ENCODE measurements at regions not wholly inside any gene's neighbourhood (a gene's known extent, or its start where the extent isn't known, plus 50 kb on each side); places are given as distances from the start of the nearest gene placed in this dataset.

GRCh38 chr13:42728507-42729180, 52.7 kb upstream of the FAM216B start:
- TF ChIP-seq MAX (IDR thresholded peaks at IDR 0.05) = no peak
- TF ChIP-seq ZBTB7A (IDR thresholded peaks at IDR 0.05; ENCODE audit: low read depth) = no peak
- no peak for TF ChIP-seq YY1 (IDR thresholded peaks at IDR 0.05; ENCODE audit: low read depth)
- TF ChIP-seq CREB1 (IDR thresholded peaks at IDR 0.05; ENCODE audit: low read depth) = no peak
- TF ChIP-seq TEAD4 (IDR thresholded peaks at IDR 0.05) = no peak
- no peak for TF ChIP-seq TAF1 (IDR thresholded peaks at IDR 0.05; ENCODE audit: low read depth)

GRCh38 chr13:42729857-42730402, 51.5 kb upstream of the FAM216B start:
- no peak for TF ChIP-seq YY1 (IDR thresholded peaks at IDR 0.05; ENCODE audit: low read depth)
- no peak for TF ChIP-seq EGR1 (IDR thresholded peaks at IDR 0.05)
- TF ChIP-seq RAD21 (IDR thresholded peaks at IDR 0.05; ENCODE audit: low read depth) = no peak
- TF ChIP-seq TCF12 (IDR thresholded peaks at IDR 0.05; ENCODE audit: low read depth) = no peak
- TF ChIP-seq TAF1 (IDR thresholded peaks at IDR 0.05; ENCODE audit: low read depth) = no peak
- TF ChIP-seq MAX (IDR thresholded peaks at IDR 0.05) = no peak
- no peak for TF ChIP-seq FOXM1 (IDR thresholded peaks at IDR 0.05; ENCODE audit: borderline replicate concordance, low read depth)
- no peak for TF ChIP-seq CEBPB (IDR thresholded peaks at IDR 0.05)
- TF ChIP-seq EP300 (IDR thresholded peaks at IDR 0.05; ENCODE audit: borderline replicate concordance) = no peak
- TF ChIP-seq USF1 (IDR thresholded peaks at IDR 0.05) = no peak
- TF ChIP-seq NFIC (IDR thresholded peaks at IDR 0.05) = no peak
- TF ChIP-seq ZBTB7A (IDR thresholded peaks at IDR 0.05; ENCODE audit: low read depth) = no peak
- TF ChIP-seq CREB1 (IDR thresholded peaks at IDR 0.05; ENCODE audit: low read depth) = no peak
- TF ChIP-seq REST (IDR thresholded peaks at IDR 0.05; ENCODE audit: low read depth) = no peak
- no peak for TF ChIP-seq TEAD4 (IDR thresholded peaks at IDR 0.05)

Data from Ishikawa (cell line).